Colonic mucosa (tissue), 4 donors: ENCODE measurements at regions not wholly inside any gene's neighbourhood (a gene's known extent, or its start where the extent isn't known, plus 50 kb on each side); places are given as distances from the start of the nearest gene placed in this dataset.

Source experiments
- DNase-seq: peaks from one replicate; pipeline ENCODE4 v3.0.0-alpha.2; 2020
- H3K27ac ChIP-seq: fragments of 200-600 bp; one replicate; pipeline ENCODE4 v1.8.0; 2021
- H3K27me3 ChIP-seq: fragments of 200-600 bp; one replicate; pipeline ENCODE4 v1.8.0; 2021
- H3K36me3 ChIP-seq: fragments of 200-600 bp; one replicate; pipeline ENCODE4 v1.8.0; 2021
- H3K4me1 ChIP-seq: fragments of 200-600 bp; one replicate; pipeline ENCODE4 v1.8.0; 2021; ENCODE audit warnings: mild to moderate bottlenecking
- H3K4me3 ChIP-seq: fragments of 200-600 bp; one replicate; pipeline ENCODE4 v1.8.0; 2021
- H3K9ac ChIP-seq, 2 donors: one replicate each; pipeline ENCODE4 v1.7.0; 2013; ENCODE audit warnings: control low read depth in 2 of 2, low read depth in 2 of 2, low read length in 2 of 2
- H3K9me3 ChIP-seq: fragments of 200-600 bp; one replicate; pipeline ENCODE4 v1.8.0; 2021
- intact Hi-C: fragments of 100-400 bp; cut with DNase I; formaldehyde crosslinking; loops from one replicate; pipeline ENCODE4 v1.14.1; 2022
- TF ChIP-seq, protein P1 (sequence below): fragments of 200-600 bp; IDR thresholded peaks from one replicate; pipeline ENCODE4 v1.8.0; 2022; ENCODE audit warnings: antibody characterized with exemption, mild to moderate bottlenecking
- donor health status: healthy.
- donor health status: DM: no; HTN: no; CAD: no.
- donor health status: DM: no; HTN: no; CAD: no.

DNA sequence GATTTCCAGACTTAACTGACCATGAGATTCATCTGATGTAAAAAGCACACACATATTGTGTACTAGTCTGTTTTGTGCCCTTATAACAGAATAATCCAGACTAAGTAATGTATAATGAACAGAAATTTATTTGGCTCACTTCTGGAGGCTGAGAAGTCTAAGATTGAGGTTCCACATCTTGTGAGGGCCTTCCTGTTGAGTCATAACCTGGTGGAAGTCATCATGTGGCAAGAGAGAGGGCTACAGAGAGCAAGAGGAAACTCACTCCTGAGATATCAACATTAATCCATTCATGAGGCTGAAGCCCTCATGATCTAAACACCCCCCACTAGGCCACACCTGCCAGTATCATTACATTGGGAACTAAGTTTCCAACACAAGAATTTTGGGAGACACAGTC lies 977.6 kb downstream of the MCTP2 start:
- Histone ChIP-seq H3K9ac (no peak overlapping the region), H3K4me3 (no peak overlapping the region), H3K27me3 (no peaks in the 10 kb centered on the region), H3K4me1 (no peaks in the 10 kb centered on the region), H3K36me3 (no peaks in the 10 kb centered on the region), H3K27ac (no peak overlapping the region), H3K9me3 (no peaks in the 10 kb centered on the region)
- TF ChIP-seq, protein P1, sequence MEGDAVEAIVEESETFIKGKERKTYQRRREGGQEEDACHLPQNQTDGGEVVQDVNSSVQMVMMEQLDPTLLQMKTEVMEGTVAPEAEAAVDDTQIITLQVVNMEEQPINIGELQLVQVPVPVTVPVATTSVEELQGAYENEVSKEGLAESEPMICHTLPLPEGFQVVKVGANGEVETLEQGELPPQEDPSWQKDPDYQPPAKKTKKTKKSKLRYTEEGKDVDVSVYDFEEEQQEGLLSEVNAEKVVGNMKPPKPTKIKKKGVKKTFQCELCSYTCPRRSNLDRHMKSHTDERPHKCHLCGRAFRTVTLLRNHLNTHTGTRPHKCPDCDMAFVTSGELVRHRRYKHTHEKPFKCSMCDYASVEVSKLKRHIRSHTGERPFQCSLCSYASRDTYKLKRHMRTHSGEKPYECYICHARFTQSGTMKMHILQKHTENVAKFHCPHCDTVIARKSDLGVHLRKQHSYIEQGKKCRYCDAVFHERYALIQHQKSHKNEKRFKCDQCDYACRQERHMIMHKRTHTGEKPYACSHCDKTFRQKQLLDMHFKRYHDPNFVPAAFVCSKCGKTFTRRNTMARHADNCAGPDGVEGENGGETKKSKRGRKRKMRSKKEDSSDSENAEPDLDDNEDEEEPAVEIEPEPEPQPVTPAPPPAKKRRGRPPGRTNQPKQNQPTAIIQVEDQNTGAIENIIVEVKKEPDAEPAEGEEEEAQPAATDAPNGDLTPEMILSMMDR = no peak
- no peak for DNase-seq
- intact Hi-C loops = no loop called here

DNA sequence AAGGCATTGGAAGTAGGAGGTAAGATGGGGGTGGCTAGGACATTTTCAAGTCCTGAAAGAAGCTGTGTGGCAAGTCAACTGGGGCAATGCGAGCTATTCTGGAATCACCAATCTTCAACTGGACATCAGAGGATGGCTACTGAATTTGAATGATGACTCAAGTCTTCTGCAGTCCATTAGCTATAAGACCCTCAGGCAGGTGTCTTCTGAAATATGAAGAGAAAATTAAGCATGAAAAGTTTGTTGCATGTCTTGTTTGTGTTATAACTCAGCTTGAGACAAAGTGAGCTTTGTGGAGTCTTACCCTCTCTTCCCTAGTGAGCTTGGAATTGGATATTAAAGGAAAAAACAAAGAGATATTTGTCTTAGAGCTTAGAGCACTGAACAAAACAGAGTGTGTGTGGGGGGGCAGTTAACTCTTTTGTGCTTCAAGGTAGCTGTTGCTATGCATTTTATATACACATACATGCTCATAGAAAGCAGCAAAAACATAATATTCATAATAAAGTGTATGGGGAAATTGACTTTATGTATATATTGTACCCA lies 979.1 kb downstream of the MCTP2 start:
- intact Hi-C loops = no loop called here
- Histone ChIP-seq H3K9me3 (no peaks in the 10 kb centered on the region), H3K36me3 (no peaks in the 10 kb centered on the region), H3K27ac (no peak overlapping the region), H3K27me3 (no peaks in the 10 kb centered on the region), H3K4me3 (no peak overlapping the region), H3K4me1 (no peaks in the 10 kb centered on the region), H3K9ac (no peak overlapping the region)
- TF ChIP-seq, protein P1 = no peak
- no peak for DNase-seq

DNA sequence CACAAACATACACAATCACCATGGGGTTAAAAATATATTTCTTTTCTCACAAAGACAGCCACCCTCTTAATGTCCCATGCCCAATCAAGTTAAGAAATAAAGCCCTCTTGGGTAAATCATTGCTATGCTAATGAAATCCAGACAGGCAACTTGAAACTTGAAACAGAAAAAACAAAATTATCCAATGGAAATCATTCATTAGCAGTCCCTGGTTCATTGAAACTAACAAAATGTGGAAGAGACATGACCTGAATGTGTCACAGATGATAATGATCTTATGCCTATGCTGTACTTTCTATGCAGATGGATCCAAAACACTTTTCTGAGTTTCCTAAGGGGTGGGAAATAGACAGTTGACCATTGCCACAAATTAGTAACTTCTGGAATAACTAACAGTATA lies 983.7 kb downstream of the MCTP2 start:
- intact Hi-C loops = no loop called here
- DNase-seq = no peak

DNA sequence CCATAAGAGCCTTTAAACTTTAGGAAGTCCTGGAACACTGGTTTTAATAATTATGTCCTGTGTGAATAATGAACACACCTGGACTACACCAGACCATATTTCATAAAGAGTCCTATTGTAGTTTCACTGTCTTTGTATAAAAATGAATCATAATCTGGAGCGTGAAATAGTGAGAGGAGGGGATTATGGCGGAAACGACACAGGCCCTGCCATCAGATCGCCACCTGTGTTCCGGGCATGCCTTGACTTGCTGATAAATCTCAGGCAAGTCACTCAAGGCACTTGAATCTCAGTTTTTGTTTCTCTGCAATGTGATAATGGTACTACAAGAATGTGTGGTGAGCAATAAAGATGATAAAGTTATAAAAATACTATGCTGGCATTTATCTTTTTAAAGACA lies 995.5 kb downstream of the MCTP2 start:
- Histone ChIP-seq H3K4me3 (no peak overlapping the region), H3K9me3 (no peaks in the 10 kb centered on the region), H3K4me1 (no peaks in the 10 kb centered on the region), H3K36me3 (no peaks in the 10 kb centered on the region), H3K9ac (no peak overlapping the region), H3K27ac (no peak overlapping the region), H3K27me3 (no peaks in the 10 kb centered on the region)
- DNase-seq = no peak
- TF ChIP-seq, protein P1 = no peak
- intact Hi-C loops = no loop called here

More for the DNA sequence above, 983.7 kb downstream of the MCTP2 start:
- Histone ChIP-seq H3K4me3 (no peak overlapping the region), H3K27me3 (no peaks in the 10 kb centered on the region), H3K36me3 (no peaks in the 10 kb centered on the region), H3K9me3 (no peaks in the 10 kb centered on the region), H3K27ac (no peak overlapping the region), H3K9ac (no peak overlapping the region), H3K4me1 (no peaks in the 10 kb centered on the region)
- TF ChIP-seq, protein P1 = no peak

DNA sequence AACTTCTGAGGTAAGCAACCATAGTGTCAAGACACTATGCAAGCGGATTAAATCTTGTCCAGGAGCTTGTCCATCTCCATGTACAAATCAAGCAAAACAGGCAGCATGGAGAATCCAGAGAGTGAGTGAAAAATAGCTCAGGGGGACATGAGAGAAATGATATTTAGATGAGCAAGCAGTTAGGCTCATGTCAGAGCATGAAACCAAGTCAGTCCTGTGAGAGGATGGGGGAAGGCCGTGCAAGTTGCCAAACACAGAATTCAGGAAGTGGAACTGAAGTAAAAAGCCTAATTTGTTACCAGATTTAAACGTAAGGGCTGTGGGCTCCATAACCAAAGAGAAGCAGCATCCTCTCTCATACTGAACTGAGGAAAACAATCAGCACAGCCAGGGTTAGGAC lies 995.9 kb downstream of the MCTP2 start:
- DNase-seq = no peak
- H3K9ac ChIP-seq = no peak overlapping the region
- H3K36me3 ChIP-seq = no peaks in the 10 kb centered on the region
- TF ChIP-seq, protein P1 = no peak
- no peaks in the 10 kb centered on the region for H3K9me3 ChIP-seq
- H3K4me1 ChIP-seq = no peaks in the 10 kb centered on the region
- intact Hi-C loops = no loop called here
- H3K4me3 ChIP-seq = no peak overlapping the region
- no peak overlapping the region for H3K27ac ChIP-seq
- H3K27me3 ChIP-seq = no peaks in the 10 kb centered on the region
